Testis (tissue), 2 donors: ENCODE measurements at regions not wholly inside any gene's neighbourhood (a gene's known extent, or its start where the extent isn't known, plus 50 kb on each side); places are given as distances from the start of the nearest gene placed in this dataset.

Experiments used
- DNase-seq: peaks from one replicate; pipeline ENCODE4 v3.0.0-alpha.2; 2019
- H3K27ac ChIP-seq, 2 donors: fragments of 200-600 bp; sonication (generic); one replicate each; pipeline ENCODE4 v1.5.1; 2019
- H3K27me3 ChIP-seq: fragments of 200-600 bp; sonication (generic); one replicate; pipeline ENCODE4 v1.5.1; 2019
- H3K36me3 ChIP-seq: fragments of 200-600 bp; sonication (generic); one replicate; pipeline ENCODE4 v1.5.1; 2017; ENCODE audit warnings: low read depth; ENCODE audit errors: missing control alignments
- H3K4me1 ChIP-seq: fragments of 200-600 bp; sonication (generic); one replicate; pipeline ENCODE4 v1.5.1; 2019
- H3K4me3 ChIP-seq, 2 donors: fragments of 200-600 bp; sonication (generic); one replicate each; pipeline ENCODE4 v1.5.1; 2017 to 2019
- H3K9me3 ChIP-seq: fragments of 200-600 bp; sonication (generic); one replicate; pipeline ENCODE4 v1.5.1; 2017
- POLR2A ChIP-seq: fragments of 450-650 bp; IDR thresholded peaks from one replicate; pipeline ENCODE4 v1.6.1; 2017; ENCODE audit warnings: antibody characterized with exemption, mild to moderate bottlenecking, moderate library complexity
- WGBS, 2 donors: methylation state at CpG; one replicate each; pipeline ENCODE4 v1.1.5; 2018; 5-methylcytosine and 5-hydroxymethylcytosine counted together
- intact Hi-C: fragments of 100-400 bp; cut with DNase I; formaldehyde crosslinking; loops from one replicate; pipeline ENCODE4 v1.15.1; 2023; ENCODE audit warnings: low total_unique reads
- TF ChIP-seq, protein P1 (sequence below), 3 experiments: fragments of 450-650 bp in 2 of 3; fragments of 200-600 bp in 1 of 3; sonication (generic) in 1 of 3; IDR thresholded peaks; one replicate each; pipeline ENCODE4 v1.5.1; 2016 to 2019; ENCODE audit warnings: antibody characterized with exemption in 3 of 3, mild to moderate bottlenecking in 2 of 3, moderate library complexity in 1 of 3

DNA sequence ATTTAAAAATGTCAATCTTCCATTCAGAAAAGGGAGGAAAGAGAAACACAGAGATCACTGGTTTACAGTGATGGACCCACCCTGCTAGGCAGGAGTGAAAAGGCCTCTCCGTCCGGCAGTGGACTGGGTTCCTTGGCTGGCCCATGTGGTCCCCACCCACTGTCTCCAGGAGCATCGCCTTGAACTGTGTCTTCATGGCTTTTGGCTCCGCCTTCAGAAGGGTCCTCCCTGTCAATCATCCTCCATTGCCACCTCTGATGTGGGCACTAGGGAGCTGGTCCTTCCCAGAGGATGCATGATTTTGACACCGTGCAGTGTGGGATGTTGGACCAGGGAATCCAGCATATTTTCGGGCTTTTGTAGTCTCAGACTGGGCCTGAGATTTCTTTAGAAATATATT lies 58.2 kb upstream of the B3GAT1 start:
- peaks cover 8% of the 10 kb centered on the region for H3K4me1 ChIP-seq
- H3K27me3 ChIP-seq: no peaks in the 10 kb centered on the region
- TF ChIP-seq POLR2A: no peak
- TF ChIP-seq, protein P1, sequence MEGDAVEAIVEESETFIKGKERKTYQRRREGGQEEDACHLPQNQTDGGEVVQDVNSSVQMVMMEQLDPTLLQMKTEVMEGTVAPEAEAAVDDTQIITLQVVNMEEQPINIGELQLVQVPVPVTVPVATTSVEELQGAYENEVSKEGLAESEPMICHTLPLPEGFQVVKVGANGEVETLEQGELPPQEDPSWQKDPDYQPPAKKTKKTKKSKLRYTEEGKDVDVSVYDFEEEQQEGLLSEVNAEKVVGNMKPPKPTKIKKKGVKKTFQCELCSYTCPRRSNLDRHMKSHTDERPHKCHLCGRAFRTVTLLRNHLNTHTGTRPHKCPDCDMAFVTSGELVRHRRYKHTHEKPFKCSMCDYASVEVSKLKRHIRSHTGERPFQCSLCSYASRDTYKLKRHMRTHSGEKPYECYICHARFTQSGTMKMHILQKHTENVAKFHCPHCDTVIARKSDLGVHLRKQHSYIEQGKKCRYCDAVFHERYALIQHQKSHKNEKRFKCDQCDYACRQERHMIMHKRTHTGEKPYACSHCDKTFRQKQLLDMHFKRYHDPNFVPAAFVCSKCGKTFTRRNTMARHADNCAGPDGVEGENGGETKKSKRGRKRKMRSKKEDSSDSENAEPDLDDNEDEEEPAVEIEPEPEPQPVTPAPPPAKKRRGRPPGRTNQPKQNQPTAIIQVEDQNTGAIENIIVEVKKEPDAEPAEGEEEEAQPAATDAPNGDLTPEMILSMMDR (IDR thresholded peaks at IDR 0.05): no peak
- 90 to 93% methylated on average over 6 of the region's 6 CpGs for WGBS, 2 donors
- intact Hi-C loops: no loop called here
- no peak overlapping the region for H3K27ac ChIP-seq
- no peaks in the 10 kb centered on the region for H3K9me3 ChIP-seq
- H3K4me3 ChIP-seq: no peak overlapping the region
- no peaks in the 10 kb centered on the region for H3K36me3 ChIP-seq
- DNase-seq: no peak

DNA sequence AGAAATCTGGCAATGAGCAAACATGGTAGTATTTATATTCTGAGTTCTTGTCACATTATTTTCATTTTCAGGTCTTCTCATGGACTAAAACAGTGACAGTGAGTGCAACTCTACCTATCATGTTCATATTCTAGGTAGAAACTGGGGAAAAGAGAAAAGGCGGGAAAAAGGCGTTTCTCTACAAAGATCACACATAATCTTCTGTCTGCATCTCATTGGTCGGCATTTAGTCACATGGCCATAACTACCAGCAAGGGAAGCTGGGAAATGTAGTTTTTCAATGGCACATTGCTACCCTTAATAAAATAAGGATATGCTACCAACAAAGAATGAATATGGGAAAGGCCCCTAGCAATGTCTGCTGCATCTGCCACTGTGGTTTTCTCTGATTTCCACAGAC lies 57.6 kb upstream of the B3GAT1 start:
- no peak overlapping the region for H3K4me3 ChIP-seq
- H3K9me3 ChIP-seq: no peaks in the 10 kb centered on the region
- DNase-seq: no peak
- no peak for TF ChIP-seq POLR2A
- TF ChIP-seq, protein P1 (IDR thresholded peaks at IDR 0.05): no peak
- H3K27ac ChIP-seq: no peak overlapping the region
- intact Hi-C loops: no loop called here
- no peaks in the 10 kb centered on the region for H3K27me3 ChIP-seq
- H3K36me3 ChIP-seq: no peaks in the 10 kb centered on the region
- H3K4me1 ChIP-seq: peaks cover 8% of the 10 kb centered on the region
- WGBS, 2 donors: 79 to 83% methylated on average over 3 of the region's 3 CpGs

DNA sequence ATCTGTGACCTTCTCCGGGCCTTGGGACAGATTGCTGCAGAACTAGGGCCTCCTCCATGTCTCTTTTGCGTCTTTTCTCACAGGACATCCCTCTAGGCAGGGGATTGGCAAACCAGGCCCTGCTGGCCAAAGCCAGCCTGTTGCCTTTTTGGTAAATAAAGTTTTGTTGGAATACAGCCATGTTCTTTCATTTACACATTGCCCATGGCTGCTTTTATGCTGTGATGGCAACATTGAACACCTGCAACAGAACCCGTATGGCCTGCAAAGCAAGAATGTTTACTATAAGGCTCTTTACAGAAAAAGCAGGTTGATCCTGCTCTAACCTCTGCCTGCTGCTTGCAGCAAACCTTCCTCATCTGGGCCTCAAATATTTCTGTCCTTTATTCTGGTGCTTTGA lies 56.8 kb upstream of the B3GAT1 start:
- H3K27me3 ChIP-seq: no peaks in the 10 kb centered on the region
- no peaks in the 10 kb centered on the region for H3K9me3 ChIP-seq
- DNase-seq: no peak
- no peak overlapping the region for H3K4me3 ChIP-seq
- H3K27ac ChIP-seq: no peak overlapping the region
- no peaks in the 10 kb centered on the region for H3K36me3 ChIP-seq
- peaks cover 8% of the 10 kb centered on the region for H3K4me1 ChIP-seq
- intact Hi-C loops: no loop called here
- 80 to 85% methylated on average over 3 of the region's 3 CpGs for WGBS, 2 donors
- TF ChIP-seq, protein P1 (IDR thresholded peaks at IDR 0.05): no peak
- no peak for TF ChIP-seq POLR2A

DNA sequence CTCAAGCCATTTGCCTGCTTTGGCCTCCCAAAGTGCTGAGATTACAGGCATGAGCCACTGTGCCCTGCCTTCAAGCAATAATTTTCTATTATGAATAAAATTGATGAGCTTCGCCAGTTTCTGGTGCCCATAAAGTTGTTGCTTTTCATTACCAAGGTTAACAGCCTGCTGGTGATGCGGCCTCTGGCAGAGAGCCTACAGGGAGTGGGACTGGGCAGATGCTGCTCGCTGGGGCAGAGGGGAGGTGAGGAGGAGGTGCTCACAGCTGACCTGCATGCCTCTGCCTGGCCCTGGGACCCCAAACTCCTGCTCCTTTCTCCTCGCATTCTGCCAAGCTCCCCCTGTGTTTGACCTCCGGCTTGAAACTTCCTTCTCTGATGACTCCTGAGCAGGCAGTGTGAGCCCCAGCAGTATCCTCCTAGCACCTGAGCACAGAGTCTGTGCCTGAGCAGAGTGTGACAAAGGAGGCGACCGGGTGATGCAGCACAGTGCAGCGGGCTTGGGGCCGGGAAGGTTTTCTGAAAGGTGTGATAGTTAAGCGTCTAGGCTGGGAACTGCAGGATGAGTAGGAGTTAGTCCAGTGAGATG lies 56.1 kb upstream of the B3GAT1 start:
- no peak for TF ChIP-seq POLR2A
- TF ChIP-seq, protein P1 (IDR thresholded peaks at IDR 0.05): no peak
- no peak overlapping the region for H3K4me3 ChIP-seq
- no peaks in the 10 kb centered on the region for H3K27me3 ChIP-seq
- H3K9me3 ChIP-seq: no peaks in the 10 kb centered on the region
- DNase-seq: no peak
- WGBS, 2 donors: 83 to 86% methylated on average over 10 of the region's 10 CpGs
- no peaks in the 10 kb centered on the region for H3K36me3 ChIP-seq
- H3K4me1 ChIP-seq: peaks cover 8% of the 10 kb centered on the region
- intact Hi-C loops: no loop called here
- H3K27ac ChIP-seq: no peak overlapping the region
